HG03039 (cell line): ENCODE measurements at regions not wholly inside any gene's neighbourhood (a gene's known extent, or its start where the extent isn't known, plus 50 kb on each side); places are given as distances from the start of the nearest gene placed in this dataset.
"Not testable (repeated sequence)": the region's sequence is repeated elsewhere in the genome, so short reads cannot be mapped to it uniquely, and the experiment has no call there.

ENCODE experiments used
- ATAC-seq: cut with Tn5 transposase; IDR thresholded peaks from one replicate; pipeline ENCODE4 v1.9.1; 2021; ENCODE audit warnings: mild to moderate bottlenecking, moderate library complexity; ENCODE audit not compliant: unreplicated experiment

DNA sequence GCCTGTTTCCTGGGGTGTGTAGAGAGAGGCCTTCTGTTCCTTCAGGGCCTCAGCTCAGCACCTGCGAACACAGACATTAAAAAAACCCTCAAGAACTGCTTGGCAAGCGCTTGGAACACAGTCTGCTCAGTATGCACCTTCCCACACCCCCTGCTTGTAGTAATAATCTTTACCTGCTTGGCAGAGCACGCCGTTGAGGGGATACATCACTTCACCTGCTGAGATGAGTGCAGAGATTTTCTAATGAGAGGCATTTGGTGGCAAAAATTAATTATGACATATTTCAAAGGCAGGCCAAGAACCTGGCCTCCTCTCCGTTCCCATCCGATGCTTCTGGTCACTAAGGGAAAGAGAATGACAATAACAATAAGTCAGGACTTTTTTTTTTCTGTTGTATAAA lies 93.4 kb upstream of the DPP6 start:
- ATAC-seq = not testable (repeated sequence)

DNA sequence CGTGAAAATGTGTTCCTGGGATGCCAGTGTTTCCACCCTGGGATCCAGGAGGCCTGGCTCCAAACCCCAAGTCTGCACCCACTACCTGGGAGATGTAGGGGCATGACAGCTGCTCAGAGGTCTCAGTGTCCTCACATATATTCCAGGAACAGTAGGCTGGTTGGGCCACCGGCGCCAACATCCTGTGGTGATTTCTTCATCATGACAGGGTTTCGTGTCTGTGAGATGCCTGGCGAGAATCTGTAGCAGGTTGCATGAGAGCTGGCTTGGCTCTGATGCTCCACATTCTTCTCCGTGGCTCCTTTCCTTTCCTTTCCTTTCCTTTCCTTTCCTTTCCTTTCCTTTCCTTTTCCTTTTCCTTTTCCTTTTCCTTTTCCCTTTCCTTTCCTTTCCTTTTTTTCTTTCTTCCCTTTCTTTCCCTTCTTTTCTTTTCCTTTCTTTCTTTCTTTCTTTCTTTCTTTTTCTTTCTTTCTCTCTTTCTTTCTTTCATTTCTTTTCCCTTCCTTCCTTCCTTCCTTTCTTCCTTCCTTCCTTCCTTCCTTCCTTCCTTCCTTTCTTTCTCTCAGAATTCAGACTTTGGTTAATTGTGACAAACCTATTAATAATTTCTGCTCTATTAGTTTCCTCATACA lies 87.6 kb upstream of the DPP6 start:
- ATAC-seq = not testable (repeated sequence)

- not testable (repeated sequence) for ATAC-seq
Measured at GRCh38 chr7:153969016-153969415, 83.2 kb upstream of the DPP6 start.

GRCh38 chr7:153974603-153975002 lies 77.6 kb upstream of the DPP6 start:
- not testable (repeated sequence) for ATAC-seq

GRCh38 chr7:153976745-153977144 lies 75.5 kb upstream of the DPP6 start:
- ATAC-seq = not testable (repeated sequence)

GRCh38 chr7:153983186-153983585 lies 69.0 kb upstream of the DPP6 start:
- not testable (repeated sequence) for ATAC-seq

GRCh38 chr7:153989066-153989627 lies 63.1 kb upstream of the DPP6 start:
- not testable (repeated sequence) for ATAC-seq

GRCh38 chr7:153989742-153990425 lies 62.3 kb upstream of the DPP6 start:
- ATAC-seq = not testable (repeated sequence)

DNA sequence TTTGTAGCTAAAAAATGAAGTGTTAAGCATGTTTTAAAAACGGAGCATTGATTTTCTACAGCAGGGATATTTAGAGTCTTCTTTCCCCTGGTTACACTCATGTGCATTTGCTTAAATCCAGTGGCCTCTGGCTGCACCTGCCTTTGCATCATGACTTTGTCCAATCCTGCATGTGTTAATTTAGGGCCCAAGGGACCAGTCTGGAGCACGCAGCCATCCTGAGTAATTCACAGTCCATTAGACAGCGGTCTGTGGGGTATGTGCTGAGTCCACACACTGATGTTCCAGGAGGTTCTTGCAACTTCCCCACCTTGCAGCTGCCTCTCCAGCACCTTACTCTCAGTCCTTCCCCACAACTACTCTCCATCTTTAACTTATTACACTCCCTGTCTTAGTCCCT lies 60.7 kb upstream of the DPP6 start:
- ATAC-seq = not testable (repeated sequence)

DNA sequence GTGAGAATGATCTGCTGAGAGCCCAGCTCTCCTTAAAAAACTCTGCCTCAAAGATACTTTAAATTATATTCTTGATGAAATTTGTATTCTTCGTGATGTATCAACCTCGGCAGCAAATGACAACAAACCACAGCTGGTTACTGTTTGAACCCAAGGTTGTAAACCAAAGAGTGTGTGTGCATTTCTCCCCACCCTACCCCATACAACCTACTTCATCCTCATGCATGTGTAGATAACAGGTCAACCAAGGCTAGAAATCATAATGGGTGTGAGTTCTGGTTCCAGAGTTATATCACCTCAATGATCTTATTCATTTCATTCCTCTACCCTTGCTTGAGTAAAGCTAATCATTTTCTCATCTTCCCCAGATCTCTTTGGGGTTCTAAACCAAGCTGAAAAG lies 58.8 kb upstream of the DPP6 start:
- not testable (repeated sequence) for ATAC-seq

DNA sequence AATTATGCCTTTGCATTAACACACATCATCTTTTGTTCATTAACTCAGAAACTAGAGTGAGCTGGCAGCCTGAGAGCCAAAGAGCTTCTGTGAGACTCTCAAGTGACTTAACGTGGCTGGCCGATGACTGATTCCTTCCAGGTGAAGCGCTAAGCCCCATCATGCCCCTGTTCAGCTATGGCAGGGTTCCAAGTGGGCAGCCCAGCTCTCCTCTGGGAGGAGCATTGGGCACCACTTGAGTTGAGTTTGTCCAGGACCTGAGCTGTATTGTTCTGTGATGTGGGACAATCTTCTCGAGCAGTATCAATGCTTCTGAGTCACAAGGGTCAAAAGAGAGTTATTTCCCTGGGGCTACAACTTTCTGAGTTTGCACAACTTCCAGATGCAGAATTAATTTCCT lies 53.3 kb upstream of the DPP6 start:
- ATAC-seq = not testable (repeated sequence)
